KMS-11 (cell line): ENCODE measurements at regions not wholly inside any gene's neighbourhood (a gene's known extent, or its start where the extent isn't known, plus 50 kb on each side); places are given as distances from the start of the nearest gene placed in this dataset.

Experiments used
- H2AFZ ChIP-seq: fragments of 200-600 bp; sonication (generic); 2 replicates; pipeline ENCODE4 v1.6.1; 2016; ENCODE audit warnings: antibody characterized with exemption, mixed run types, low read depth
- H3K27ac ChIP-seq: fragments of 200-600 bp; sonication (generic); 2 replicates; pipeline ENCODE4 v1.6.1; 2016; ENCODE audit warnings: mild to moderate bottlenecking, mixed run types
- H3K27me3 ChIP-seq: fragments of 200-600 bp; sonication (generic); 2 replicates; pipeline ENCODE4 v1.6.1; 2017; ENCODE audit warnings: mild to moderate bottlenecking, low read depth, mixed run types, moderate library complexity; ENCODE audit not compliant: insufficient read depth
- H3K36me3 ChIP-seq: fragments of 200-600 bp; sonication (generic); 2 replicates; pipeline ENCODE4 v1.6.1; 2017; ENCODE audit warnings: mild to moderate bottlenecking, mixed run types; ENCODE audit not compliant: insufficient read depth
- H3K4me1 ChIP-seq: fragments of 200-600 bp; sonication (generic); 2 replicates; pipeline ENCODE4 v1.6.1; 2016; ENCODE audit warnings: mild to moderate bottlenecking, low read depth, mixed run types; ENCODE audit not compliant: poor library complexity, severe bottlenecking
- H3K4me2 ChIP-seq: fragments of 200-600 bp; sonication (generic); 2 replicates; pipeline ENCODE4 v1.7.0; 2016; ENCODE audit warnings: mild to moderate bottlenecking, mixed run types
- H3K4me3 ChIP-seq: fragments of 200-600 bp; sonication (generic); IDR thresholded peaks from 2 replicates; pipeline ENCODE4 v1.6.1; 2017; ENCODE audit warnings: low read depth, low read length, mixed read lengths; ENCODE audit not compliant: insufficient read depth
- H3K79me2 ChIP-seq: fragments of 200-600 bp; sonication (generic); 2 replicates; pipeline ENCODE4 v1.6.1; 2016; ENCODE audit warnings: low read depth, mixed run types; ENCODE audit not compliant: insufficient read depth
- H3K9ac ChIP-seq: fragments of 200-600 bp; sonication (generic); 2 replicates; pipeline ENCODE4 v1.6.1; 2016; ENCODE audit warnings: mild to moderate bottlenecking, mixed run types
- H4K20me1 ChIP-seq: fragments of 200-600 bp; sonication (generic); 2 replicates; pipeline ENCODE4 v1.6.1; 2016; ENCODE audit warnings: mild to moderate bottlenecking, mixed run types; ENCODE audit not compliant: insufficient read depth
- TF ChIP-seq, protein P1 (sequence below): fragments of 200-600 bp; sonication (generic); conservative IDR thresholded peaks from 2 replicates; pipeline ENCODE4 v1.6.1; 2017; ENCODE audit warnings: low read depth, mild to moderate bottlenecking, antibody characterized with exemption, low read length, moderate library complexity, mixed read lengths

DNA sequence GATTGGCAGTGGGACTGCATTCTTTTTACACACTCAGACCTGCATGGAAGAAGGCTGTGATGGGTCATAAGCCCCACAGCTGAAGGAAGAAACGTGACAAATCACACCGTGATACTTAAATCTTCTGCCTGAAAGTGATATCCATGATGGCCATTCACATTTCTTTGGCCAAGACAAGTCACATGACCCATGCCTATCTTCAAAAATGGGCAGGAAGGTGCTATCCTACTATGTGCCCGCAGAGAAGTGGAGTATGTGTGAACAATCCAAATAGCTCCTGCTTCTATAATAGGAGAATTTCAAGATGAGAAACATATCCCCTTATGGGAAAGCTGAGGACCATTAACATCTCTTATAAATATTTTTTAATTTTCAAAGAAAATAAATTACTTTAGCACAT is 56.6 kb upstream of the TEAD1 start:
- H3K79me2 ChIP-seq: no peaks in the 10 kb centered on the region
- no peak overlapping the region for H2AFZ ChIP-seq
- H4K20me1 ChIP-seq: no peaks in the 10 kb centered on the region
- no peaks in the 10 kb centered on the region for H3K27me3 ChIP-seq
- H3K4me3 ChIP-seq: no peak overlapping the region
- TF ChIP-seq, protein P1, sequence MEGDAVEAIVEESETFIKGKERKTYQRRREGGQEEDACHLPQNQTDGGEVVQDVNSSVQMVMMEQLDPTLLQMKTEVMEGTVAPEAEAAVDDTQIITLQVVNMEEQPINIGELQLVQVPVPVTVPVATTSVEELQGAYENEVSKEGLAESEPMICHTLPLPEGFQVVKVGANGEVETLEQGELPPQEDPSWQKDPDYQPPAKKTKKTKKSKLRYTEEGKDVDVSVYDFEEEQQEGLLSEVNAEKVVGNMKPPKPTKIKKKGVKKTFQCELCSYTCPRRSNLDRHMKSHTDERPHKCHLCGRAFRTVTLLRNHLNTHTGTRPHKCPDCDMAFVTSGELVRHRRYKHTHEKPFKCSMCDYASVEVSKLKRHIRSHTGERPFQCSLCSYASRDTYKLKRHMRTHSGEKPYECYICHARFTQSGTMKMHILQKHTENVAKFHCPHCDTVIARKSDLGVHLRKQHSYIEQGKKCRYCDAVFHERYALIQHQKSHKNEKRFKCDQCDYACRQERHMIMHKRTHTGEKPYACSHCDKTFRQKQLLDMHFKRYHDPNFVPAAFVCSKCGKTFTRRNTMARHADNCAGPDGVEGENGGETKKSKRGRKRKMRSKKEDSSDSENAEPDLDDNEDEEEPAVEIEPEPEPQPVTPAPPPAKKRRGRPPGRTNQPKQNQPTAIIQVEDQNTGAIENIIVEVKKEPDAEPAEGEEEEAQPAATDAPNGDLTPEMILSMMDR: no peak
- no peak overlapping the region for H3K9ac ChIP-seq
- no peak overlapping the region for H3K27ac ChIP-seq
- H3K4me2 ChIP-seq: no peak overlapping the region
- H3K36me3 ChIP-seq: no peaks in the 10 kb centered on the region
- no peaks in the 10 kb centered on the region for H3K4me1 ChIP-seq

DNA sequence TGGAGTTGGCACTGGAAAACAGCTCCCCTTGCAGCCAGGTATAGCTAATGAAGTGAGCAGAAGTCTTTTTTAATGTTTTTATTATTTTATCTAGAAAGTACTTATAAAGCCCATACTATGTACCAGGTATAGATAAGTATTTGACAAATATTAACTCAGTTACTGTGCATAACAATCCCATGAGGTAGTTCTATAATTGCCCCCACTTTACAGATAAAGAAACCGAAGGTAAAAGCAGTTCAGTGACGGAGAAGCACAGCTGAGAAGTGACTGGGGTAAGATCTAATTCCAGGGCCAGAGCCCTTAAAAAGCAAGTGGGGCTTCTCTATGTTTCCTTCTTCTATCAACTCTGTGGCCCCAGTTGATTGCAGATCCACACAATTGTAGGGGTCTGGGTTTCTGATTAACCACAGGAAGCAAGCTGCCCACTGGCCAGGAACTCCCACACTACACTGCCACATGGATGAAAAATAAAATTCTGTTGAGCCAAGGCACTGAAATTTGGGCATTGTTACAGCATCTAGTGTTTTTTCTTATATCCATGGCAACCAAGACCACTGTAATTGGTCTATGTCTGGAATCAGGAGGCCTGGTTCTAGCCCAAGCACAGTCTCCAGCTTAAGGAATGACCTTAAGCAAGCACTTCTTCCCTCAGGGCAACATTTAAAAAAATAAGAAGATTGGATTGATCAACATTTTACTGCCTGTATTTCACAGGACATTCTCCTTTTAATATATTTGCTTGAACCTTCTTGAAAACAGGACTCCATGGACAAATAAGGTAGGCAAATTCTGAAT is 55.3 kb upstream of the TEAD1 start:
- Histone ChIP-seq H3K27ac (no peak overlapping the region), H3K4me1 (no peaks in the 10 kb centered on the region), H3K4me3 (no peak overlapping the region), H3K9ac (no peak overlapping the region), H4K20me1 (no peaks in the 10 kb centered on the region), H3K27me3 (no peaks in the 10 kb centered on the region), H3K79me2 (no peaks in the 10 kb centered on the region), H3K36me3 (no peaks in the 10 kb centered on the region), H2AFZ (no peak overlapping the region), H3K4me2 (no peak overlapping the region)
- TF ChIP-seq, protein P1: no peak

DNA sequence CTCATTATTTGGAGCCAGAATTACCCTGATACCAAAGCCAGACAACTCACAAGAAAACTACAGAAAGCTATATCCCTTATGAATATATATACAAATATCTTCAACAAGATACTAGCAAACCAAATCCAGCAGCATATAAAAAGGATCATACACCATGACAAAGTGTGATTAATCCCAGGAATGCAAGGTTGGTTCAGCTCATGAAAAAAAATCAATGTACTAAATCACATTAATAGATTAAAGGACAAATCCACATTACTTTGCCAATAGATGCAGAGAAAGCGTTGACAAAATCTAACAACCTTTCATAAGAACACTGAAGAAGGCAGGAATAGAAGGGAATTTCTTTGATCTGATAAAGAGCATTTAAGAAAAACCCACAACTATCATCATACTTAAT is 50.4 kb upstream of the TEAD1 start:
- Histone ChIP-seq H3K4me2 (no peak overlapping the region), H3K27ac (no peak overlapping the region), H2AFZ (no peak overlapping the region), H3K79me2 (no peaks in the 10 kb centered on the region), H3K27me3 (no peaks in the 10 kb centered on the region), H4K20me1 (no peaks in the 10 kb centered on the region), H3K36me3 (no peaks in the 10 kb centered on the region), H3K9ac (no peak overlapping the region), H3K4me1 (no peaks in the 10 kb centered on the region), H3K4me3 (no peak overlapping the region)
- TF ChIP-seq, protein P1: no peak
